Psoas muscle (tissue), 7 donors: ENCODE measurements at regions not wholly inside any gene's neighbourhood (a gene's known extent, or its start where the extent isn't known, plus 50 kb on each side); places are given as distances from the start of the nearest gene placed in this dataset.
A peak's percentile ranks its signal among the peaks of the same experiment; 100 is the strongest.

ENCODE experiments used
- ATAC-seq, 4 donors: fragments of 200-7000 bp; cut with Tn5 transposase; one replicate each; pipeline ENCODE4 v1.9.1; 2020; ENCODE audit warnings: moderate library complexity in 3 of 4, mild to moderate bottlenecking in 2 of 4
- DNase-seq, 2 donors: peaks; one replicate each; pipeline ENCODE4 v3.0.0-alpha.2; 2020
- H3K27ac ChIP-seq: fragments of 200-600 bp; one replicate; pipeline ENCODE4 v1.8.0; 2022
- H3K27me3 ChIP-seq, 3 donors: fragments of 200-600 bp in 1 of 3; one replicate each; pipeline versions ENCODE4 v1.6.1 to v1.8.0; 2013 to 2022; ENCODE audit warnings: low read length in 2 of 3, mild to moderate bottlenecking in 2 of 3, moderate library complexity in 1 of 3; ENCODE audit not compliant: insufficient read depth in 3 of 3
- H3K36me3 ChIP-seq, 2 donors: fragments of 200-600 bp in 1 of 2; one replicate each; pipeline versions ENCODE4 v1.6.1 to v1.8.0; 2013 to 2022; ENCODE audit warnings: low read depth in 1 of 2, mild to moderate bottlenecking in 1 of 2, moderate library complexity in 1 of 2; ENCODE audit not compliant: insufficient read depth in 1 of 2
- H3K4me1 ChIP-seq: fragments of 200-600 bp; one replicate; pipeline ENCODE4 v1.8.0; 2022
- H3K4me3 ChIP-seq: fragments of 200-600 bp; one replicate; pipeline ENCODE4 v1.8.0; 2022; ENCODE audit warnings: mild to moderate bottlenecking
- H3K9me3 ChIP-seq: fragments of 200-600 bp; one replicate; pipeline ENCODE4 v1.8.0; 2022
- WGBS, 3 donors: extraction: QIAGEN DNeasy Blood & Tissue Kit; methylation state at CpG; one replicate each; pipeline versions ENCODE4 v1.1.6 to v1.1.7; 2013; 5-methylcytosine and 5-hydroxymethylcytosine counted together
- intact Hi-C, 2 donors: fragments of 100-400 bp; cut with DNase I; formaldehyde crosslinking; loops; one replicate each; pipeline versions ENCODE4 v1.11.0 to v1.14.2; 2022
- TF ChIP-seq, protein P1 (sequence below): fragments of 200-600 bp; IDR thresholded peaks from one replicate; pipeline ENCODE4 v1.8.0; 2022; ENCODE audit warnings: antibody characterized with exemption
- donor health status: healthy with polysubstance abuse.
- donor health status: DM: no; HTN: no; CAD: no; lungs with moderate emphysema.
- donor health status: Bipolar disorder and iron deficiency.
- donor health status: healthy.
- donor health status: DM: yes; HTN: yes; CAD: no.
- donor health status: DM: no; HTN: no; CAD: no.
- donor health status: DM: yes; HTN: yes; CAD: no.

DNA sequence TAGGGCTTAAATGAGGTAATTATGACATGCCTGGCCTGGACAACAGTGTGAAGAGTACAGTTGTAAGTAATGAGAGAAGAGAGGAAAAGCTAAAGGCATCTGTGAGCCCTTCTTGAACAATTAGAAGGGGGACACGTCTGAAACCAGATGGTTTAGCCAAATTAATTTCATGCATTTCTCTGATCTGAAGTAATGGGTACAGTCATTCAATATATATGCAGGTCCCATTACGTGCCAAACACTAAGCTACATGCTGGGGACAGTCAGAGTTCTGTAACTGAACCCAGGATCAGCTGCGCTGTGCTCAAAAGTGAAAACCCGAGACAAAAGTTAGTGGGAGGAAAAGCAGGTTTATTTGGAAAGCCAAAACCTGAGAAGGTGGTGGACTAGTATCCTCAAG lies 207.2 kb upstream of the TMTC1 start:
- H3K27ac ChIP-seq = no peak overlapping the region
- 38 to 56% (median 41%) methylated on average over 4 of the region's 4 CpGs for WGBS, 3 donors

DNA sequence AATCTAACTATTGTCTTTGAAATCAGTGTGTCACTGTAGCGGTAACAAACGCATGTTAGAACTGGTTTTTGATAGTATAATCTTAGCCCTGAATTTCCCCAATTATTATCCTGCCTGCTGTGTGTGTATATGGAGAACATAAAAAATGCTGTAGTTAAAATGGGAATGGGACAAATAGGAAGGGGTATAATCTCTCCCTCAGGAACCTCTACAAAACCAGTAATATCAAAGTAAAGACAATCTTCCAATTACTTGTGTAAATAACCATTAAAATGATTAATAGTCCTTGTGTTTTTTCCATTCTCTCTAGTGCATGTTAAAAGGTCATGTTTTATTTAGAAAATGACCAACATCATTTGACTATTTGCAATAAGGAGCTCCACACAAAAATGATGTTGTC lies 200.1 kb upstream of the TMTC1 start:
- H3K9me3 ChIP-seq = no peaks in the 10 kb centered on the region
- H3K27me3 ChIP-seq = no peaks in the 10 kb centered on the region
- H3K36me3 ChIP-seq = no peaks in the 10 kb centered on the region
- 80 to 92% (median 91%) methylated on average over 2 of the region's 2 CpGs for WGBS, 3 donors
- no peak overlapping the region for H3K4me3 ChIP-seq
- H3K27ac ChIP-seq = no peak overlapping the region
- intact Hi-C loops = no loop called here
- TF ChIP-seq, protein P1, sequence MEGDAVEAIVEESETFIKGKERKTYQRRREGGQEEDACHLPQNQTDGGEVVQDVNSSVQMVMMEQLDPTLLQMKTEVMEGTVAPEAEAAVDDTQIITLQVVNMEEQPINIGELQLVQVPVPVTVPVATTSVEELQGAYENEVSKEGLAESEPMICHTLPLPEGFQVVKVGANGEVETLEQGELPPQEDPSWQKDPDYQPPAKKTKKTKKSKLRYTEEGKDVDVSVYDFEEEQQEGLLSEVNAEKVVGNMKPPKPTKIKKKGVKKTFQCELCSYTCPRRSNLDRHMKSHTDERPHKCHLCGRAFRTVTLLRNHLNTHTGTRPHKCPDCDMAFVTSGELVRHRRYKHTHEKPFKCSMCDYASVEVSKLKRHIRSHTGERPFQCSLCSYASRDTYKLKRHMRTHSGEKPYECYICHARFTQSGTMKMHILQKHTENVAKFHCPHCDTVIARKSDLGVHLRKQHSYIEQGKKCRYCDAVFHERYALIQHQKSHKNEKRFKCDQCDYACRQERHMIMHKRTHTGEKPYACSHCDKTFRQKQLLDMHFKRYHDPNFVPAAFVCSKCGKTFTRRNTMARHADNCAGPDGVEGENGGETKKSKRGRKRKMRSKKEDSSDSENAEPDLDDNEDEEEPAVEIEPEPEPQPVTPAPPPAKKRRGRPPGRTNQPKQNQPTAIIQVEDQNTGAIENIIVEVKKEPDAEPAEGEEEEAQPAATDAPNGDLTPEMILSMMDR = no peak
- ATAC-seq = no peak
- DNase-seq = no peak
- H3K4me1 ChIP-seq = no peaks in the 10 kb centered on the region

More for the DNA sequence above, 207.2 kb upstream of the TMTC1 start:
- TF ChIP-seq, protein P1 = no peak
- no peaks in the 10 kb centered on the region for H3K4me1 ChIP-seq
- intact Hi-C loops = no loop called here
- no peaks in the 10 kb centered on the region for H3K9me3 ChIP-seq
- no peaks in the 10 kb centered on the region for H3K36me3 ChIP-seq
- no peaks in the 10 kb centered on the region for H3K27me3 ChIP-seq
- no peak for ATAC-seq
- no peak for DNase-seq
- no peak overlapping the region for H3K4me3 ChIP-seq

DNA sequence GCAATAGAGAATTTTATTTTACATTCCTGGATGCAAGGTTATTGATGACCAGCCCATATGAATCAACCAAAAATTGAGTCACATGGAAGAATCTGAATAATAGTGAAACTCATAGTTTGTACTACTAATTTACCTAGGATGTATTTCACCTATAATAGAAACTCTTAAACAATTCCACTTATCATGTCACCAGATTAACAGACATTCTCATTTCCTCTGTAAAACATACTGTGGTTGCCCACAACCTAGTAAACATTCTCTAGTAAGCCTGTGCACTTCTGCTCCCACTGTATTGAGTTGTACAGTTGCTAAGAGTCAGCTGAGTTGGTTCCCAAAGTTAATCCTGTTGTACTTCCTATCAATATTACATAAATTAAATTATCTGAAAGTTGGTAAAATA lies 196.6 kb upstream of the TMTC1 start:
- H3K27me3 ChIP-seq = no peaks in the 10 kb centered on the region
- DNase-seq = no peak
- ATAC-seq = no peak
- no peaks in the 10 kb centered on the region for H3K4me1 ChIP-seq
- intact Hi-C loops = no loop called here
- TF ChIP-seq, protein P1 = no peak
- H3K4me3 ChIP-seq = no peak overlapping the region
- H3K27ac ChIP-seq = no peak overlapping the region
- H3K9me3 ChIP-seq = no peaks in the 10 kb centered on the region
- H3K36me3 ChIP-seq = no peaks in the 10 kb centered on the region

DNA sequence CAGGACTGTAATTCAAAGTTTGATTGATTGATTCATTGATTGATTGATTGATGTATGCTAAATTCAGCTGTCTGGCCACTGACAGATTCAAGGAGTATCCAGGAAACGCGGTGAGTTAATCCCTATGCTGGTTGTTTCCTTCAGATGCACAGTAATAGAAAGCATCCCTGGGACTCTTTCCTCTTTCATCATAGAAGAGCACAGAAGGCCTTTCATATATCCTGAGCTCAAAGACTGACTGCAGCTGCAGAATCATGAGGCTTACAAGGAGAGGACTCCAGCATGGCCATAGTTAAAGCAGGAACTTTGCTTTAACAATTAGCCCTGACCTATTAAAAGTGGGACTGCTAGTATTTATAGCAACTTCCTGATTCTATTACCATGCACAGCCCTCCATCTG lies 187.7 kb upstream of the TMTC1 start:
- H3K27me3 ChIP-seq = no peaks in the 10 kb centered on the region
- 47 to 65% (median 58%) methylated on average over 2 of the region's 2 CpGs for WGBS, 3 donors
- H3K4me1 ChIP-seq = no peaks in the 10 kb centered on the region
- H3K36me3 ChIP-seq = no peaks in the 10 kb centered on the region
- TF ChIP-seq, protein P1 = no peak
- intact Hi-C loops = no loop called here
- H3K4me3 ChIP-seq = no peak overlapping the region
- ATAC-seq = no peak
- H3K9me3 ChIP-seq = no peaks in the 10 kb centered on the region
- H3K27ac ChIP-seq = no peak overlapping the region
- no peak for DNase-seq

DNA sequence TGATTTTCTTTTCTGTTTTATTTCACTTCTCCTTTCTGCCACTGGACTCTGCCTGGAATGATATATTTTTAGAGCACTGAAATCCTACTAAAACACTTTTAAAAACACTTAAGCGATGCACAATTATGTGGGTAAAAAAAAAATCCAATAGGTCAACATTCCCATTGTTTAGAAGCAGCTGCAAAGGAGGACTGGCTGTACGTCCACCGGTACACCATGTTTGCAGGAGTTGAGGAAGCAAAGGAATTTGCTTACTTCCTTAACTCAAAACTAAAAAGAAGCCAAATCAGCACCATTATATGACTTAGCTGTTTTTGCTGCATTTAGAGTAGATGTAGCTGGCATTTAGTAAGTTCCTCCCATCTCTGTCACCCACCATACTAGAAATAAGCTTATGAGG lies 186.8 kb upstream of the TMTC1 start:
- Histone ChIP-seq H3K4me3 (no peak overlapping the region), H3K36me3 (no peaks in the 10 kb centered on the region), H3K27ac (peak overlapping the region; percentile 5), H3K9me3 (no peaks in the 10 kb centered on the region), H3K27me3 (no peaks in the 10 kb centered on the region), H3K4me1 (no peaks in the 10 kb centered on the region)
- no peak for DNase-seq
- no peak for ATAC-seq
- WGBS, 3 donors = 56 to 74% (median 65%) methylated on average over 3 of the region's 3 CpGs
- TF ChIP-seq, protein P1 = no peak
- intact Hi-C loops = no loop called here
